Esophagus squamous epithelium (tissue), 4 donors: ENCODE measurements at regions not wholly inside any gene's neighbourhood (a gene's known extent, or its start where the extent isn't known, plus 50 kb on each side); places are given as distances from the start of the nearest gene placed in this dataset.

Experiments used
- CTCF ChIP-seq, 6 experiments: fragments of 450-650 bp in 4 of 6; fragments of 200-600 bp in 2 of 6; sonication (generic) in 2 of 6; IDR thresholded peaks; one replicate each; pipeline ENCODE4 v1.5.1; 2016 to 2019; ENCODE audit warnings: antibody characterized with exemption in 6 of 6, mild to moderate bottlenecking in 4 of 6, moderate library complexity in 4 of 6
- POLR2A ChIP-seq, 4 donors: fragments of 450-650 bp; IDR thresholded peaks; one replicate each; pipeline ENCODE4 v1.6.1; 2017; ENCODE audit warnings: antibody characterized with exemption in 4 of 4, mild to moderate bottlenecking in 4 of 4, moderate library complexity in 3 of 4

- TF ChIP-seq POLR2A (IDR thresholded peaks at IDR 0.05) (no peak), CTCF (IDR thresholded peaks at IDR 0.05) (no peak)
Measured at GRCh38 chr5:68995845-68996545, 97.8 kb upstream of the SLC30A5 start.
